ENCODE measurements at regions not wholly inside any gene's neighbourhood (a gene's known extent, or its start where the extent isn't known, plus 50 kb on each side); places are given as distances from the start of the nearest gene placed in this dataset.

- Mint-ChIP-seq H3K27me3 (peaks cover 30% of the 10 kb centered on the region), H3K9me3 (ENCODE audit: insufficient read depth) (peaks cover 16% of the 10 kb centered on the region), H3K4me3 (no peak overlapping the region), H3K27ac (no peak overlapping the region), H3K4me1 (no peaks in the 10 kb centered on the region)
- peaks cover 0 to 13% (median 4%) of the 10 kb centered on the region in 4 experiments for H3K27me3 ChIP-seq (replicated peaks in 1 of 4; ENCODE audit: control extremely low read depth in 1 of 4, control insufficient read depth in 3 of 4, insufficient read depth in 4 of 4, low read length in 3 of 4)
- POLR2A ChIA-PET = no interaction called here
- CTCF ChIA-PET = no interaction called here
- DNase-seq (no peak), ATAC-seq (ENCODE audit: low read depth) (no peak)
- no peaks in the 10 kb centered on the region for H4K20me1 ChIP-seq (ENCODE audit: control insufficient read depth, insufficient read depth, low read length, poor library complexity, severe bottlenecking)
- 43% methylated on average over 3 of the region's 3 CpGs for WGBS (ENCODE audit: insufficient coverage)
- no peak overlapping the region for H3K4me3 ChIP-seq (ENCODE audit: control extremely low read depth in 1 of 5, extremely low read depth in 1 of 5, insufficient read depth in 1 of 5, low read depth in 2 of 5, low read length in 4 of 5)
- intact Hi-C loops (cut with micrococcal nuclease) = no loop called here
- no peaks in the 10 kb centered on the region for H3K36me3 ChIP-seq (replicated peaks in 1 of 2; ENCODE audit: control extremely low read depth in 1 of 2, control insufficient read depth in 1 of 2, extremely low read depth in 1 of 2, insufficient read depth in 2 of 2, low read length in 1 of 2)
- H2AFZ ChIP-seq (ENCODE audit: insufficient read depth, low read depth, low read length, poor library complexity, severe bottlenecking) = no peak overlapping the region
- H3K9me3 ChIP-seq (ENCODE audit: control extremely low read depth in 1 of 3, control insufficient read depth in 2 of 3, insufficient read depth in 1 of 3, low read length in 2 of 3) = peaks cover 6 to 29% (median 9%) of the 10 kb centered on the region in 3 donors
- no peak overlapping the region for H3K4me2 ChIP-seq (replicated peaks; ENCODE audit: low read depth, low read length, poor library complexity, severe bottlenecking)
- H3K79me2 ChIP-seq (ENCODE audit: control insufficient read depth, insufficient read depth, low read length) = no peaks in the 10 kb centered on the region
- no peak overlapping the region for H3K9ac ChIP-seq (ENCODE audit: low read length)
- H3K27ac ChIP-seq (ENCODE audit: low read length in 2 of 2) = no peak overlapping the region
- TF ChIP-seq EZH2 (IDR thresholded peaks at IDR 0.05; ENCODE audit: borderline replicate concordance, insufficient read depth, low read depth, low read length, poor library complexity, severe bottlenecking) (no peak), CTCF (IDR thresholded peaks at IDR 0.05) (no peak)
- H3K4me1 ChIP-seq (ENCODE audit: control insufficient read depth in 2 of 2, insufficient read depth in 2 of 2, low read length in 2 of 2) = no peaks in the 10 kb centered on the region
Measured at GRCh38 chr21:8991968-8992621, 1529.3 kb upstream of the TPTE start.

- Mint-ChIP-seq H3K4me3 (no peak overlapping the region), H3K27ac (no peak overlapping the region), H3K4me1 (no peaks in the 10 kb centered on the region), H3K27me3 (peaks cover 30% of the 10 kb centered on the region), H3K9me3 (ENCODE audit: insufficient read depth) (peaks cover 16% of the 10 kb centered on the region)
- peaks cover 0 to 13% (median 4%) of the 10 kb centered on the region in 4 experiments for H3K27me3 ChIP-seq (replicated peaks in 1 of 4; ENCODE audit: control extremely low read depth in 1 of 4, control insufficient read depth in 3 of 4, insufficient read depth in 4 of 4, low read length in 3 of 4)
- no peaks in the 10 kb centered on the region for H3K79me2 ChIP-seq (ENCODE audit: control insufficient read depth, insufficient read depth, low read length)
- no peaks in the 10 kb centered on the region for H3K36me3 ChIP-seq (replicated peaks in 1 of 2; ENCODE audit: control extremely low read depth in 1 of 2, control insufficient read depth in 1 of 2, extremely low read depth in 1 of 2, insufficient read depth in 2 of 2, low read length in 1 of 2)
- no peak overlapping the region for H3K27ac ChIP-seq (ENCODE audit: low read length in 2 of 2)
- H3K4me1 ChIP-seq (ENCODE audit: control insufficient read depth in 2 of 2, insufficient read depth in 2 of 2, low read length in 2 of 2) = no peaks in the 10 kb centered on the region
- no peak for ATAC-seq (ENCODE audit: low read depth)
- H3K9ac ChIP-seq (ENCODE audit: low read length) = no peak overlapping the region
- peaks cover 6 to 29% (median 9%) of the 10 kb centered on the region in 3 donors for H3K9me3 ChIP-seq (ENCODE audit: control extremely low read depth in 1 of 3, control insufficient read depth in 2 of 3, insufficient read depth in 1 of 3, low read length in 2 of 3)
- ChIA-PET CTCF (no interaction called here), POLR2A (no interaction called here)
- TF ChIP-seq EZH2 (IDR thresholded peaks at IDR 0.05; ENCODE audit: borderline replicate concordance, insufficient read depth, low read depth, low read length, poor library complexity, severe bottlenecking) (no peak), CTCF (IDR thresholded peaks at IDR 0.05) (no peak)
- no peak for DNase-seq
- no peak overlapping the region for H2AFZ ChIP-seq (ENCODE audit: insufficient read depth, low read depth, low read length, poor library complexity, severe bottlenecking)
- intact Hi-C loops (cut with micrococcal nuclease) = no loop called here
- H3K4me3 ChIP-seq (ENCODE audit: control extremely low read depth in 1 of 5, extremely low read depth in 1 of 5, insufficient read depth in 1 of 5, low read depth in 2 of 5, low read length in 4 of 5) = no peak overlapping the region
- WGBS (ENCODE audit: insufficient coverage) = 57% methylated on average over 6 of the region's 6 CpGs
- no peak overlapping the region for H3K4me2 ChIP-seq (replicated peaks; ENCODE audit: low read depth, low read length, poor library complexity, severe bottlenecking)
- H4K20me1 ChIP-seq (ENCODE audit: control insufficient read depth, insufficient read depth, low read length, poor library complexity, severe bottlenecking) = no peaks in the 10 kb centered on the region
Measured at GRCh38 chr21:8992731-8993174, 1528.6 kb upstream of the TPTE start.
